Neural cell (in vitro differentiated cells): ENCODE measurements at regions not wholly inside any gene's neighbourhood (a gene's known extent, or its start where the extent isn't known, plus 50 kb on each side); places are given as distances from the start of the nearest gene placed in this dataset.

Source experiments
- H2AFZ ChIP-seq: fragments of 200-600, 300-800 bp; sonication (generic), shearing (Covaris generic); 2 replicates; pipeline ENCODE4 v1.6.0; 2014; ENCODE audit warnings: low read depth, mild to moderate bottlenecking, antibody characterized with exemption, low read length, moderate library complexity
- H3F3A ChIP-seq: fragments of 200-600 bp; shearing (Covaris generic); 2 replicates; pipeline ENCODE4 v1.6.1; 2016; ENCODE audit warnings: mild to moderate bottlenecking, moderate library complexity, mixed read lengths, antibody characterized with exemption, low read length; ENCODE audit not compliant: insufficient read depth, poor library complexity, severe bottlenecking
- H3K27ac ChIP-seq: fragments of 200-600, 300-800 bp; sonication (generic), shearing (Covaris generic); 2 replicates; pipeline ENCODE4 v1.5.1; 2014; ENCODE audit warnings: mild to moderate bottlenecking, low read length, moderate library complexity
- H3K27me3 ChIP-seq: fragments of 300-800, 200-600 bp; sonication (generic), shearing (Covaris generic); 2 replicates; pipeline ENCODE4 v1.6.0; 2014; ENCODE audit warnings: mild to moderate bottlenecking, low read depth, low read length, moderate library complexity; ENCODE audit not compliant: insufficient read depth
- H3K36me3 ChIP-seq: fragments of 300-800, 200-600 bp; sonication (generic), shearing (Covaris generic); 2 replicates; pipeline ENCODE4 v1.5.1; 2014; ENCODE audit warnings: mild to moderate bottlenecking, antibody characterized with exemption, low read length, moderate library complexity; ENCODE audit not compliant: insufficient read depth
- H3K4me2 ChIP-seq: fragments of 300-800, 200-600 bp; sonication (generic), shearing (Covaris generic); 2 replicates; pipeline ENCODE4 v1.6.0; 2014; ENCODE audit warnings: mild to moderate bottlenecking, low read length
- H3K4me3 ChIP-seq: fragments of 300-800, 200-600 bp; sonication (generic), shearing (Covaris generic); 2 replicates; pipeline ENCODE4 v1.5.1; 2014; ENCODE audit warnings: mild to moderate bottlenecking, low read length, moderate library complexity
- H3K79me2 ChIP-seq: fragments of 200-600 bp; shearing (Covaris generic); replicated peaks from 2 replicates; pipeline ENCODE4 v1.6.0; 2014; ENCODE audit warnings: mild to moderate bottlenecking, low read length, moderate library complexity; ENCODE audit not compliant: insufficient read depth
- H3K9ac ChIP-seq: fragments of 300-800, 200-600 bp; sonication (generic), shearing (Covaris generic); 2 replicates; pipeline ENCODE4 v1.6.1; 2016; ENCODE audit warnings: mild to moderate bottlenecking, low read length, mixed read lengths
- H3K9me2 ChIP-seq: fragments of 200-600 bp; shearing (Covaris generic); 2 replicates; pipeline ENCODE4 v1.6.1; 2016; ENCODE audit warnings: mild to moderate bottlenecking, low read length, mixed read lengths; ENCODE audit not compliant: insufficient read depth
- H3K9me3 ChIP-seq: fragments of 200-600, 300-800 bp; sonication (generic), shearing (Covaris generic); 2 replicates; pipeline ENCODE4 v1.6.1; 2016; ENCODE audit warnings: mild to moderate bottlenecking, mixed run types, low read length, moderate library complexity, mixed read lengths
- H4K20me1 ChIP-seq: fragments of 200-600 bp; shearing (Covaris generic); 2 replicates; pipeline ENCODE4 v1.6.1; 2016; ENCODE audit warnings: mild to moderate bottlenecking, mixed run types; ENCODE audit not compliant: insufficient read depth
- EP300 ChIP-seq: fragments of 450-650 bp; conservative IDR thresholded peaks from 2 replicates; pipeline ENCODE4 v1.6.1; 2014; ENCODE audit warnings: antibody characterized with exemption, mild to moderate bottlenecking, moderate library complexity; ENCODE audit not compliant: poor library complexity, severe bottlenecking
- EZH2 ChIP-seq: fragments of 200-600, 300-800 bp; shearing (Covaris generic), sonication (generic); IDR thresholded peaks from 2 replicates; pipeline ENCODE4 v1.6.1; 2014; ENCODE audit warnings: antibody characterized with exemption, low read length, borderline replicate concordance, mild to moderate bottlenecking; ENCODE audit not compliant: insufficient read depth, poor library complexity, severe bottlenecking
- MXI1 ChIP-seq: fragments of 450-650 bp; conservative IDR thresholded peaks from 2 replicates; pipeline ENCODE4 v1.6.1; 2014; ENCODE audit warnings: antibody characterized with exemption, mild to moderate bottlenecking; ENCODE audit not compliant: poor library complexity, severe bottlenecking
- POLR2AphosphoS5 ChIP-seq: IDR thresholded peaks from 2 replicates; pipeline ENCODE4 v1.6.1; 2012
- RAD21 ChIP-seq: fragments of 450-650 bp; conservative IDR thresholded peaks from 2 replicates; pipeline ENCODE4 v1.6.1; 2014; ENCODE audit warnings: antibody characterized with exemption, mild to moderate bottlenecking, moderate library complexity
- REST ChIP-seq: IDR thresholded peaks from 2 replicates; pipeline ENCODE4 v1.6.1; 2012; ENCODE audit warnings: borderline replicate concordance
- SMC3 ChIP-seq: fragments of 450-650 bp; conservative IDR thresholded peaks from 2 replicates; pipeline ENCODE4 v1.6.1; 2014; ENCODE audit warnings: antibody characterized with exemption, mild to moderate bottlenecking, moderate library complexity; ENCODE audit not compliant: poor library complexity
- TAF1 ChIP-seq: IDR thresholded peaks from 2 replicates; pipeline ENCODE4 v1.6.1; 2012; ENCODE audit warnings: low read depth
- TF ChIP-seq, protein P1 (sequence below): fragments of 450-650 bp; IDR thresholded peaks from 2 replicates; pipeline ENCODE4 v1.5.1; 2014; ENCODE audit warnings: antibody characterized with exemption, mild to moderate bottlenecking, moderate library complexity; ENCODE audit not compliant: poor library complexity, severe bottlenecking

DNA sequence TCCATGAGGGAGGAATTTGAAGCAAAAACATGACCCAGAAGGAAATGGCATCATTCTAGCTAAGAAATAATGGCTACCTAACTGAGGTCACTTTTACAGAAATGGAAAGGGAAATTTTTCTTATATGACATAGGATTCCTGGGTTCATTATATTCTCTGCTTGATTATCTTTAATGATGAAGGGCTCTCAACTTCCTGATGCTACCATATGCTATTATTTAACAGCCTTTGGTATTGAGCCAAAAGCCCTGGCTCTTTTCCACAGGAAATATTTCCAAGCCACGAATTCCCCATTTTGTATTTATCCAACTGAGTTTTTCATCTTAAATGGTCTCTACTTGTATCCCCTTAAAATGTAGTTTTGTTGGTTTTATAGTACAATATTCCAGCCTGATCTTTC, 63.2 kb upstream of the NPAS2 start:
- no peak overlapping the region for H3K4me2 ChIP-seq
- H3F3A ChIP-seq: no peaks in the 10 kb centered on the region
- H3K9me2 ChIP-seq: no peaks in the 10 kb centered on the region
- H3K9me3 ChIP-seq: no peaks in the 10 kb centered on the region
- no peaks in the 10 kb centered on the region for H4K20me1 ChIP-seq
- no peaks in the 10 kb centered on the region for H3K36me3 ChIP-seq
- H3K27me3 ChIP-seq: no peaks in the 10 kb centered on the region
- no peak overlapping the region for H3K27ac ChIP-seq
- no peak overlapping the region for H3K4me3 ChIP-seq
- no peak overlapping the region for H3K9ac ChIP-seq
- TF ChIP-seq EZH2 (no peak), SMC3 (no peak), RAD21 (no peak), TAF1 (no peak), MXI1 (no peak)
- H2AFZ ChIP-seq: no peak overlapping the region
- H3K79me2 ChIP-seq: no peaks in the 10 kb centered on the region

DNA sequence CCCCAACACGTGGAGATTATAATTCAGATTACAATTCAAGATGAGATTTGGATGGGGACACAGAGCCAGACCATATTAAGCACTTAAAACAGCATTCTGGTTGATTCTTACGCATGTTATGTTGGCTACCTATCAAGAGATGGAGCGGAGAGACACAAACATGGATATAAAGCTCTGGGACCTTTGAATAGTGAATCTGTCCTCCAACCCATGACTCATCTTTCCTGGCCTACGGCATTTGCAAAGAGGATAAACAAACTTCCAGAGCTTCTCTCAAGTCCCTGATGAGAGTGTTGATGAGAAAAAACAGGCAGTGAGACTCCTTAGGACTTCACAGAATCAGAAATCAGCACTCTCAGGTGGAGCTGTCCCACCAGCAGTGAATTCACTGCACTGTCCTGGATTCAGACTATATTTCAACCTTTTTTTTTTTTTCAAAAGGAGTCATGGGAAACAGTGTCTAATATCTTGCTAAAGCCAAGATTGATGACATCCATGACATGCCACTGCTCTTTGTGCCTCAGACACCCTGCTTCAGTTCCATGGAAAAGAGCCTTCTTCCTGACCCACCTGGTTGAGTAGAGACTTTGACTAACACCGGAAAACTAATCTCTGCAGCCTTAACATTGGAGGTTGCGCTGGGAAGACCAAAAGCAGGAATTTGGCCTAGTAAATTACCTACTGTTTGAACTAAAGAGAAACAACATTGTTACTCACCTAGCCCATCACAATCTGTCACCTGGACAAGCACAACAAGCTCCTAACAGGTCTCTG, 62.1 kb upstream of the NPAS2 start:
- H3K27ac ChIP-seq: no peak overlapping the region
- no peaks in the 10 kb centered on the region for H3F3A ChIP-seq
- no peaks in the 10 kb centered on the region for H3K9me2 ChIP-seq
- H3K9ac ChIP-seq: no peak overlapping the region
- H3K79me2 ChIP-seq: no peaks in the 10 kb centered on the region
- no peak overlapping the region for H3K4me3 ChIP-seq
- H3K4me2 ChIP-seq: no peak overlapping the region
- H3K9me3 ChIP-seq: no peaks in the 10 kb centered on the region
- no peaks in the 10 kb centered on the region for H3K27me3 ChIP-seq
- no peaks in the 10 kb centered on the region for H4K20me1 ChIP-seq
- TF ChIP-seq TAF1 (no peak), EZH2 (no peak), REST (no peak), POLR2AphosphoS5 (no peak), EP300 (no peak), MXI1 (no peak), SMC3 (no peak), RAD21 (no peak)
- TF ChIP-seq, protein P1, sequence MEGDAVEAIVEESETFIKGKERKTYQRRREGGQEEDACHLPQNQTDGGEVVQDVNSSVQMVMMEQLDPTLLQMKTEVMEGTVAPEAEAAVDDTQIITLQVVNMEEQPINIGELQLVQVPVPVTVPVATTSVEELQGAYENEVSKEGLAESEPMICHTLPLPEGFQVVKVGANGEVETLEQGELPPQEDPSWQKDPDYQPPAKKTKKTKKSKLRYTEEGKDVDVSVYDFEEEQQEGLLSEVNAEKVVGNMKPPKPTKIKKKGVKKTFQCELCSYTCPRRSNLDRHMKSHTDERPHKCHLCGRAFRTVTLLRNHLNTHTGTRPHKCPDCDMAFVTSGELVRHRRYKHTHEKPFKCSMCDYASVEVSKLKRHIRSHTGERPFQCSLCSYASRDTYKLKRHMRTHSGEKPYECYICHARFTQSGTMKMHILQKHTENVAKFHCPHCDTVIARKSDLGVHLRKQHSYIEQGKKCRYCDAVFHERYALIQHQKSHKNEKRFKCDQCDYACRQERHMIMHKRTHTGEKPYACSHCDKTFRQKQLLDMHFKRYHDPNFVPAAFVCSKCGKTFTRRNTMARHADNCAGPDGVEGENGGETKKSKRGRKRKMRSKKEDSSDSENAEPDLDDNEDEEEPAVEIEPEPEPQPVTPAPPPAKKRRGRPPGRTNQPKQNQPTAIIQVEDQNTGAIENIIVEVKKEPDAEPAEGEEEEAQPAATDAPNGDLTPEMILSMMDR: no peak
- no peak overlapping the region for H2AFZ ChIP-seq
- H3K36me3 ChIP-seq: no peaks in the 10 kb centered on the region
